Gastrocnemius medialis (tissue), 4 donors: ENCODE measurements at regions not wholly inside any gene's neighbourhood (a gene's known extent, or its start where the extent isn't known, plus 50 kb on each side); places are given as distances from the start of the nearest gene placed in this dataset.

Source experiments
- POLR2A ChIP-seq, 2 donors: fragments of 450-650 bp; IDR thresholded peaks; one replicate each; pipeline ENCODE4 v1.6.1; 2017; ENCODE audit warnings: antibody characterized with exemption in 2 of 2, mild to moderate bottlenecking in 2 of 2, moderate library complexity in 2 of 2
- TF ChIP-seq, protein P1 (sequence below), 5 experiments: fragments of 450-650 bp in 3 of 5; fragments of 200-600 bp in 2 of 5; sonication (generic) in 2 of 5; IDR thresholded peaks in 4 of 5; conservative IDR thresholded peaks in 1 of 5; 1 replicate in 4 of 5; 2 replicates in 1 of 5; pipeline ENCODE4 v1.5.1; 2016 to 2019; ENCODE audit warnings: antibody characterized with exemption in 5 of 5, mild to moderate bottlenecking in 3 of 5, moderate library complexity in 3 of 5

DNA sequence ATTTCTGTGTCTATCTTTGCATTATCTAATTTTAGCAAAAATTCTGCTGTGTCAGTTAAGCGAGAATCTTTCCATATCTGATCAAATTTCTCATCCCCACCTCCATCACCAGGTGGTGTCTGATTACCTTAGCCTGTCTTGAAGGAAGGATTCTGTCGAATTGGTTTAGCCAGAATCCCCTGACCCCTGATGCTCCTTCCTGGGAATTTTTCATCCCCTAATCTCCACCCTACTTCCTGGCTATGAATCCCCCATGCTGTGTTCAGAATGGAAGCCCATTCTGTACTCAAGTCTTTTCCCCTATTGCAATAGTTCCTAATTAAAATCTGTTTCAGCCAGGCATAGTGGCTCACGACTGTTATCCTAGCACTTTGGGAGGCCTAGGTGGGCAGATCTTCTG, 216.1 kb downstream of the SKIDA1 start:
- no peak for TF ChIP-seq POLR2A (IDR thresholded peaks at IDR 0.05)
- TF ChIP-seq, protein P1, sequence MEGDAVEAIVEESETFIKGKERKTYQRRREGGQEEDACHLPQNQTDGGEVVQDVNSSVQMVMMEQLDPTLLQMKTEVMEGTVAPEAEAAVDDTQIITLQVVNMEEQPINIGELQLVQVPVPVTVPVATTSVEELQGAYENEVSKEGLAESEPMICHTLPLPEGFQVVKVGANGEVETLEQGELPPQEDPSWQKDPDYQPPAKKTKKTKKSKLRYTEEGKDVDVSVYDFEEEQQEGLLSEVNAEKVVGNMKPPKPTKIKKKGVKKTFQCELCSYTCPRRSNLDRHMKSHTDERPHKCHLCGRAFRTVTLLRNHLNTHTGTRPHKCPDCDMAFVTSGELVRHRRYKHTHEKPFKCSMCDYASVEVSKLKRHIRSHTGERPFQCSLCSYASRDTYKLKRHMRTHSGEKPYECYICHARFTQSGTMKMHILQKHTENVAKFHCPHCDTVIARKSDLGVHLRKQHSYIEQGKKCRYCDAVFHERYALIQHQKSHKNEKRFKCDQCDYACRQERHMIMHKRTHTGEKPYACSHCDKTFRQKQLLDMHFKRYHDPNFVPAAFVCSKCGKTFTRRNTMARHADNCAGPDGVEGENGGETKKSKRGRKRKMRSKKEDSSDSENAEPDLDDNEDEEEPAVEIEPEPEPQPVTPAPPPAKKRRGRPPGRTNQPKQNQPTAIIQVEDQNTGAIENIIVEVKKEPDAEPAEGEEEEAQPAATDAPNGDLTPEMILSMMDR (IDR thresholded peaks at IDR 0.05 in 4 of 5, conservative IDR thresholded peaks at IDR 0.05 in 1 of 5), result no peak
